GM23248 (cell line): ENCODE measurements at regions not wholly inside any gene's neighbourhood (a gene's known extent, or its start where the extent isn't known, plus 50 kb on each side); places are given as distances from the start of the nearest gene placed in this dataset.

Source experiments
- EZH2 ChIP-seq: fragments of 200-600 bp; sonication (generic); IDR thresholded peaks from 2 replicates; pipeline ENCODE4 v1.6.1; 2018; ENCODE audit warnings: antibody characterized with exemption, mild to moderate bottlenecking; ENCODE audit not compliant: insufficient read depth, poor library complexity, severe bottlenecking
- EZH2phosphoT487 ChIP-seq: fragments of 200-600 bp; sonication (generic); IDR thresholded peaks from 2 replicates; pipeline ENCODE4 v1.6.1; 2018; ENCODE audit warnings: antibody characterized with exemption, moderate library complexity, mild to moderate bottlenecking, low read depth; ENCODE audit not compliant: insufficient read depth

- TF ChIP-seq EZH2phosphoT487 (no peak), EZH2 (no peak)
Measured at GRCh38 chr11:87536016-87536415, 498.3 kb downstream of the TMEM135 start.
